Activated CD4-positive, alpha-beta memory T cell treated with anti-CD3 and anti-CD28 coated beads for 36 hours (primary cell): ENCODE measurements at regions not wholly inside any gene's neighbourhood (a gene's known extent, or its start where the extent isn't known, plus 50 kb on each side); places are given as distances from the start of the nearest gene placed in this dataset.
"Not testable (repeated sequence)": the region's sequence is repeated elsewhere in the genome, so short reads cannot be mapped to it uniquely, and the experiment has no call there.

Experiments used
- CTCF ChIA-PET: fragments of 350-600 bp; sonication (Branson Sonifier 250); formaldehyde crosslinking; loops from one replicate; lab custom pipeline; 2021; ENCODE audit warnings: antibody characterized with exemption, inconsistent platforms; lab: Charles Lee
- POLR2A ChIA-PET: fragments of 350-600 bp; sonication (Branson Sonifier 250); formaldehyde crosslinking; loops from one replicate; lab custom pipeline; 2021; ENCODE audit warnings: antibody characterized with exemption; lab: Charles Lee
- DNase-seq: peaks from one replicate; pipeline ENCODE4 v3.0.0-alpha.2; 2020
- H3K27ac Mint-ChIP-seq: one replicate; pipeline ENCODE4 v1.8.0; 2021; ENCODE audit warnings: mixed read lengths
- H3K27me3 Mint-ChIP-seq: one replicate; pipeline ENCODE4 v1.8.0; 2021; ENCODE audit warnings: mixed read lengths
- H3K36me3 Mint-ChIP-seq: one replicate; pipeline ENCODE4 v1.8.0; 2021; ENCODE audit warnings: mixed read lengths
- H3K4me1 Mint-ChIP-seq: one replicate; pipeline ENCODE4 v1.8.0; 2021; ENCODE audit warnings: low read depth, mixed read lengths
- H3K4me3 Mint-ChIP-seq: one replicate; pipeline ENCODE4 v1.8.0; 2021; ENCODE audit warnings: mild to moderate bottlenecking, mixed read lengths
- H3K9me3 Mint-ChIP-seq: one replicate; pipeline ENCODE4 v1.8.0; 2021; ENCODE audit warnings: mixed read lengths
- intact Hi-C: fragments of 100-400 bp; cut with micrococcal nuclease; formaldehyde crosslinking; loops from one replicate; pipeline ENCODE4 v1.15.1; 2023

DNA sequence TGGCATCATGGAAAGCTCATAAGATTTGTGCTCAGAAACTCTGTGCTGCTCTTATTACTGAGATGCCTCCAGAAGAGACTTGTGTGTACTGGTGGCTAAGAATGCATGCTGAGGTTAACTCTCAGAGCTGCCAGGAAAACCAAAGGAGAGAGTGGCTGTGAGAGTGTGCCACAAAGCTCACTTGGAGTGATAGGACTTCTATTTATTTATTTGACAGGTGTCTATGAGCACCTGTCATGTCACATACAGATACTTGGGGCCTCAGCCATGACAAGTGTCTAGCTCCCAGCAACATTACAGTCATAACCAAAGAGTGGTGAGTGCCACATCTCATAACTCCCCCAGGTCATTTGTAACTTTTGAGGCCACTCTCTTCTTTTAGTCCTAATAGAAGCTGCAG lies 72.2 kb upstream of the ZNG1B start:
- H3K27ac Mint-ChIP-seq, H3K36me3 Mint-ChIP-seq, H3K9me3 Mint-ChIP-seq, intact Hi-C loops, POLR2A ChIA-PET, DNase-seq, H3K4me3 Mint-ChIP-seq, H3K4me1 Mint-ChIP-seq, H3K27me3 Mint-ChIP-seq: not testable (repeated sequence)
- CTCF ChIA-PET = interaction anchor here (0.6 to 1.5 kb wide), 7 partner anchors 12 to 289 kb away, joined by 3 to 6 read pairs (median 3); no protein-coding TSS in a partner anchor

DNA sequence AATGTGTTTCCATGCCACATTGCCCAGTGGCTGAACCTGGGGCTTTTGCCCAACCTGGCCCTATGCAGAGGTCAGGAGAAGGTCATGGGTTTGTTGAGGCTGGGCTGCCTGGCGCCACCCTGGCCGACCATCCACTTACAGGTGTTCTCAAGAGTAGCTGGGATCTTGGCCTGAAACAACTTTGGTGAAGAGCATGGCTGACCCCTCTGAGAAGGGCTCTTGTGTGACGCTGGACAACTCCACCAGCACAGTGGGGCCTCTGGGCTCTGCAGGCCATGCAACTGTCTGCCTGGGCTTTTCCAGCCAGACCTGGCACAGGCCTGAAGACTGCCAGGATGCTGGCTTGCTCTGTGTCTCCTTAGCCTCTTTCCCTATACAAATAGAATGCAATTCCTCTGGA lies 76.4 kb upstream of the ZNG1B start:
- no peak overlapping the region for H3K27ac Mint-ChIP-seq
- POLR2A ChIA-PET = no interaction called here
- peaks cover 21% of the 10 kb centered on the region for H3K4me1 Mint-ChIP-seq
- H3K9me3 Mint-ChIP-seq = no peaks in the 10 kb centered on the region
- DNase-seq = no peak
- CTCF ChIA-PET = interaction anchor here (0.7 to 1.3 kb wide), 2 partner anchors 29 to 111 kb away, joined by 3 read pairs; no protein-coding TSS in a partner anchor
- no peaks in the 10 kb centered on the region for H3K27me3 Mint-ChIP-seq
- intact Hi-C loops = no loop called here
- H3K36me3 Mint-ChIP-seq = no peaks in the 10 kb centered on the region
- no peak overlapping the region for H3K4me3 Mint-ChIP-seq

DNA sequence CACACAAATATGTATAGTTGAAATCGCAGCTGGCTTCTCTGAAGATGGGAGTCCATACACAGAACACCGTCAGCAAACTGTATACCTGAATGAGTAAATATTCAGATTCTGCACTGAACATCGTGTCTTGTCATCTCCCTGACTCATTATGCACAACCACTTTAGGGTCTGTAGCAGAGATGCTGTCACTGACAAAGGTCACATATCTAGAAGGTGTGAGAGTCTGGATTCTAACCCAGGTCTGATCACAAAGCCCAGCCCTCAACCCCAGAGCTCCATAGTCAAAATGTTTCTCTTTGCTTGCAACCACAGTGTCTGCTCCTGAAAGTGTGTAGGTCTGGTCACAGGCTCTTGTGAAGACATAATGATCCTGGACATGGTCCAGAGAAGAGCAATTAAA lies 78.3 kb upstream of the PAX8 start:
- intact Hi-C loops = no loop called here
- Mint-ChIP-seq H3K27ac (no peak overlapping the region), H3K27me3 (peaks cover 6% of the 10 kb centered on the region), H3K36me3 (no peaks in the 10 kb centered on the region), H3K9me3 (no peaks in the 10 kb centered on the region), H3K4me1 (peaks cover 21% of the 10 kb centered on the region), H3K4me3 (no peak overlapping the region)
- CTCF ChIA-PET = no interaction called here
- DNase-seq = peak; percentile 24
- POLR2A ChIA-PET = no interaction called here

DNA sequence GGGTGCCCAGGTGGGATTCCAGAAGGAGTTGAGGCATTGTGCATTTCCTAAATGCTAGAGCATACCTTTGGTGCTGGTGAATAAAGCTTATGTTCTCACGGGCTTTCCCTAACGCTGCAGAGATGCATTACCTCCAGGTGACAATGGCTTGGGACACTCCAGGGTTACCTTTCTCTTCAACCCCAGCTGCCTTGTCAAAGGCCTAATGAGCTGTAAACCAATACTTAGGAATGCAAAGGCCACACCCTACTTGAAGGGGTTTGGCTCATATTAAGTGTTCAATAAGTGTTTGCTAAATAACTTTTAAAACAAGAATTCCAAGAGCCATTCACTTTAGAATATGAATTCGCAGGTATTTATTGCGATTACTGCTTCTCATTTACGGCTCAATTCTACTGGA lies 77.6 kb upstream of the PAX8 start:
- CTCF ChIA-PET = interaction anchor here (0.8 kb wide), 1 partner anchor 276 kb away, joined by 3 read pairs; no protein-coding TSS in a partner anchor
- peaks cover 21% of the 10 kb centered on the region for H3K4me1 Mint-ChIP-seq
- DNase-seq, H3K4me3 Mint-ChIP-seq, H3K36me3 Mint-ChIP-seq, H3K27ac Mint-ChIP-seq, H3K9me3 Mint-ChIP-seq, intact Hi-C loops: not testable (repeated sequence)
- POLR2A ChIA-PET = interaction anchor here (0.6 kb wide), 1 partner anchor 16 kb away, joined by 3 read pairs; no protein-coding TSS in a partner anchor
- H3K27me3 Mint-ChIP-seq = peaks cover 10% of the 10 kb centered on the region

DNA sequence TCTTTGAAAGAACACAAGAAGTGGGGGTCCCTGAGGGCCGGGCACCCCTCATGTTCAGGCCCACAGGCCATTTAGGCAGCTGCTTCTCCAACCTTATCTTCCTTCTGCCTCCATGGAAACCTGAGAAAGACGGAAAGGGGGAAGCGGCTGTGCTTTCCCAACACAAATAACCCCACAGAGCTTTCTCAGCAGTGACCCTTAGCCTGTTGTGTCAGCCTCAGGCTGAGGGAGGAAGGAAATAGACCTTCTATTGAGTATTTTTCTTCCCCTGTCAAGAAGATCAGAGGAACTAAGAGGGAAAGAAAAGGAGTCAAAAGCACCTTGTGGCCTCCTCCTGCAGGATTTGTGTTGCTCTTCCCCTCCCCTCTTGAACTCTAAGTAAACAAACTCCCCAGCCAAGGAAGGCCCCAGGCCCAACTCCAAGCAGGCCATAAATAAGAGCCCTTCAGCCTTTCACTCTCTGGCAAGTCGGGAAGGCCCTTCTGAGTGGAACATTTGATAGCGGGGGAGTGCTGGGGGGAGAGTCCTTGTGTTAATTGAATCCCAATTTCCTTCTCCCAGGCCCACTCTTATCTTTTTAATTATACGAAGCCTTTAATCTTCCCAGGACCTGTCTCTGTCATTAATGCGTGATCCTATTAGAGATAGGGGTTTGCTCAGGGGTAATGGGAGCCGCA lies 76.8 kb upstream of the PAX8 start:
- DNase-seq, intact Hi-C loops, H3K36me3 Mint-ChIP-seq, POLR2A ChIA-PET, H3K27ac Mint-ChIP-seq, H3K9me3 Mint-ChIP-seq, H3K4me3 Mint-ChIP-seq: not testable (repeated sequence)
- CTCF ChIA-PET = interaction anchor here (0.8 kb wide), 1 partner anchor 275 kb away, joined by 3 read pairs; no protein-coding TSS in a partner anchor
- Mint-ChIP-seq H3K27me3 (peaks cover 10% of the 10 kb centered on the region), H3K4me1 (peaks cover 18% of the 10 kb centered on the region)

DNA sequence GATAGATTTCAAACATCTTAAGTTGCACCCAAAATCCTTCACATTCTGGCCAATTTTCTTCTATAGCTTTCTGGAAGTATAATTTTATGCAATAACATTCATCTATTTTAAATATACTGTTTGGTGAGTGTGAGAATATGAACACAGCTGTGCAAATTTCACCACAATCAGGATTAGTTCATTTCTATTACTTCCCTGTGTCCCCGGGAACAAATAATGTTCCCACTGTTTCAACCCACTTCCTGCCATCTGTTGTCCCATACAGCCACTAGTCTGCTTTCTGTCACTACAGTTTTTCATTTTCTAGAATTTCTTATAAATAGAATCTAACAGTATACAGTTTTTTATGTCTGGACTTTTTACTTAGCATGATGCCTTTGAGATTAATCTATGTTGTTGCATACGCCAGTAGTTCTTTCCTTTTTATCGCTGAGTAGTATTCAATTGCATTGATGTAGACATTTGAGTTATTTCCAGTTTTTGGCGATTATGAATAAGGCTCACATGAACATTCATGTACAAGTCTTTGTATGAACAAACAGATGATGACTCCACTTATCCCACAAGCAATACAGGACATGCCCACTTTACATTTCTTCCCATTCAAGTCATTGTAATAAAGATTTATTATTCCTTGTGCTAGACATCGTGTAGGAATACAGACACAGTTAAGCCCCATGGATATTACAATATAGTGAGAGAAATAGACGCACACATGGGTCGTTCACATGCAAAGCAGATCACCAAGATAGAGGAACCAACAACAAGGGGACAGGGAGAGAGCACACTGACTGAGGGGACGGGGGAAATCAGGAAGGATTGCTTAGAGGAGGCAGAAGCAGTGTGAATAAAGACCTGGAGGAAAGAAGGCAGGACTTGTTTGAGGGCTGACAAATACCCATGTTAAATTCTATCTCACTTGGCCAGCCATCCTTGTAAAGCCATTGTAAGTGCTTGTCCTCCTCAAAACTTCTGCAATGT lies 72.9 kb upstream of the PAX8 start:
- no peaks in the 10 kb centered on the region for H3K9me3 Mint-ChIP-seq
- intact Hi-C loops = no loop called here
- ChIA-PET CTCF (no interaction called here), POLR2A (no interaction called here)
- H3K4me3 Mint-ChIP-seq = no peak overlapping the region
- H3K36me3 Mint-ChIP-seq = no peaks in the 10 kb centered on the region
- peaks cover 10% of the 10 kb centered on the region for H3K27me3 Mint-ChIP-seq
- DNase-seq = no peak
- no peaks in the 10 kb centered on the region for H3K4me1 Mint-ChIP-seq
- H3K27ac Mint-ChIP-seq = no peak overlapping the region

DNA sequence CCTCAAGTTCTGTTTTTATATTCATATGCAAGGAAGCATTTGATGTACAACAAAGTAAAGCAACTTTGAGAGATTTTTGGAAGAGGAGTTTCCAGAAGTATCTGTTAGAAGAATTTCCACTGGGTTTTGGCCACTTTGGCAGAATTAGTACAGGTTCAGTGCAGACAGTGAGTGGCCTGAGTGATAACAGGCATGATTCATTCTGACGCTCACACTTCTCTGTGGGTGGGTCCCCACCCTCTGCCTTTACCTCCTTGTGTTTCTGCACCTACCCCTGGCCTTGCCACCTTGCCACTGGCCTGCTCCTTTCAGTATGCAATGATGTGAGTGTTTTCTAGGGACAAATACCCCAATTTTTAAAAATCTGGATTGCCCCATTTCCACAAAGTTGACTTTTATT lies 65.1 kb upstream of the PAX8 start:
- peaks cover 21% of the 10 kb centered on the region for H3K27me3 Mint-ChIP-seq
- intact Hi-C loops, H3K4me3 Mint-ChIP-seq, H3K36me3 Mint-ChIP-seq, CTCF ChIA-PET, POLR2A ChIA-PET, H3K4me1 Mint-ChIP-seq, H3K27ac Mint-ChIP-seq, DNase-seq, H3K9me3 Mint-ChIP-seq: not testable (repeated sequence)

DNA sequence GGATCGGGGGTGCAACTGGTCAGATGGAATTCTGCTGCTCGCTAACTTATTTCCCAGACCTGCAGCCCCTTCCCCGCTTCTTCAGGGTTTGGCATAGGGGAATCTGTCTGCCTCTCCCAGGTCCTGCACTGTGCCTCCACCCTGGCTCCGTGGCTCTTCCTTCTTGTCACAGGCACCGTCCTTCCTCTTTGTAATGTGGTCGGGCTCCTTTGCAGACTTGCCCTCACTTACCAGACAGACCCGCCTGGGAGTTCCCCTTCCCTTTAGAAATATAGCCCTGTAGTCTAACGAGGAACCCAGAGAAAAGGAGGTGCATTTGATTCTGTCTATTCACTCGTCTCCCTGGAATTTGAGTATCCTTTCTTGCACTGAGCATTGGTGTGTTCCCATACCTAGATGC lies 63.9 kb upstream of the PAX8 start:
- intact Hi-C loops = no loop called here
- no peaks in the 10 kb centered on the region for H3K9me3 Mint-ChIP-seq
- H3K36me3 Mint-ChIP-seq = no peaks in the 10 kb centered on the region

DNA sequence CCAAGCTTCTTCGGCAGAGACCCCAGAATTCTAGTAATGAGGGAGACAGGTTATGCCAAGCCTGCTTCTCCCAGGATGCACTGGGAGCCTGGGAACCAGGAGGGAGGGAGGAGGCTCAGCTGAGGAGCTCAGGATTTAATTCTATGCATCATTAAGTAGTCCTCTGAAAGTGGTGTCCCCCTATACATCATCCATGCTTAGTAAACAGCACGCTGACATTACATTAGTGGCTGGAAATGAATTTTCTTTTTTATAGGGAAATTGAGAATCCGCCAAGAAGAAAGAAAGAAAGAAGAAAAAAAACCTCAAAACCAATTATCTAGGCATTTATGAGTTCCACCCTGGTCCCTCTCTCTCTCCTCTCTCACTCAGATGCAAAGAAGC lies 63.1 kb upstream of the PAX8 start:
- H3K36me3 Mint-ChIP-seq, POLR2A ChIA-PET, DNase-seq, CTCF ChIA-PET, H3K9me3 Mint-ChIP-seq, H3K4me1 Mint-ChIP-seq, intact Hi-C loops, H3K4me3 Mint-ChIP-seq, H3K27ac Mint-ChIP-seq: not testable (repeated sequence)
- H3K27me3 Mint-ChIP-seq = peaks cover 21% of the 10 kb centered on the region

More for the DNA sequence above, 63.9 kb upstream of the PAX8 start:
- Mint-ChIP-seq H3K27ac (no peak overlapping the region), H3K4me3 (no peak overlapping the region), H3K27me3 (peaks cover 21% of the 10 kb centered on the region), H3K4me1 (peaks cover 4% of the 10 kb centered on the region)
- ChIA-PET CTCF (no interaction called here), POLR2A (no interaction called here)
- DNase-seq = no peak

DNA sequence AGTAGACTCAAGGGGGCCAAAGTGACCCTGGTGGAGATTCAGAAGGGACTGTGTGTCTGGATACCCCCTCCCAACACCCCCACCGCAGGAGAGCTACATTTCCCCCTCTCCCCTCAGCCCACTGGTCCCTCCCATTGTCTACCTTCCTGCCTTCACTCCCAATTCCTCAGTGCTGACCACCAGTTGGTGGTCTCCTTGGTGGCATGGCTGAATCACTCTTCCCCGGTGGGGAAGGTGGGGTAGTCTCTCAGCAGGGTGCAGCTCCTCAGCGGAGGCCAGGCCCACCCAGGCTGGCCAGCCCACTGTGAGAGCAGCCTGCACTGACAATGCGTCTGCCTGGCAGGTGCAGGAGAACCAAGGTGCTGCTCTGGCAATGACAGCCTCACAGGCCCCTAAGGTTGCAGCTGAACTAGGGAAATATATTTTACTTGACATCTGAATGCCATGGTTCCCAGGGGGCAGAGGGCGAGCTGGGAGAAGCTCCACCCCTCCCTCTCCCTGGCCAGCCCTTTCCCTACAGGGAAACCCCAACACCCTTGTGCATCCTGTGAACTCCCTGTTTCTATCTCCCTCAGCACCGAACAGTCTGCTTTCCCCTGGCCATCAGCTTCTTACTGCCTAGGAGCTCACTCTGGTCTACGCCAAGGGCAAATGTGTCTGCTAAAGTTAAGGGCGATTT lies 62.6 kb upstream of the PAX8 start:
- POLR2A ChIA-PET = no interaction called here
- intact Hi-C loops = no loop called here
- Mint-ChIP-seq H3K9me3 (no peaks in the 10 kb centered on the region), H3K4me3 (no peak overlapping the region), H3K27ac (no peak overlapping the region), H3K4me1 (peaks cover 4% of the 10 kb centered on the region), H3K27me3 (peaks cover 21% of the 10 kb centered on the region), H3K36me3 (no peaks in the 10 kb centered on the region)
- no peak for DNase-seq
- CTCF ChIA-PET = no interaction called here

DNA sequence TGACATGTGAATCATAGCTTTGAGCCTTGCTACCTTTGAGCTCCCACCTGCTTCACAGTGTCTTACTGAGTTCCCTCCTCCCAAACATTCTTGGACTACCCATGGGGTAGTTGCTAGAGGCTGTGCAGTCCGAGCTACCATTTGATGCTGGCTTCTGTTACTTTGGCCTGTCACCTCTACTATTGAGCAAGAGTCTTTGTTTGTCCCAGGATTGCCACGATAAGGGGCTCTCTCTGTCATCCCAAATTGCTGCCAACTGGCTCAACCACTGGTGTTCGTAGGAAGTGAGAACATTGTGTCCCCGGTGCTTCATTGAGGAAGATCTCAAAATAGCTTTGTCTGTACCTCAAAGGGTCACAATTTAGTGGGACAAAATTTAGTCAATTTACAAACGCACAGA lies 59.1 kb upstream of the PAX8 start:
- intact Hi-C loops = no loop called here
- H3K27me3 Mint-ChIP-seq = peaks cover 9% of the 10 kb centered on the region
- H3K36me3 Mint-ChIP-seq = no peaks in the 10 kb centered on the region
- ChIA-PET CTCF (no interaction called here), POLR2A (no interaction called here)
- H3K27ac Mint-ChIP-seq = no peak overlapping the region
- no peaks in the 10 kb centered on the region for H3K9me3 Mint-ChIP-seq
- DNase-seq = no peak
- H3K4me3 Mint-ChIP-seq = no peak overlapping the region
- peaks cover 3% of the 10 kb centered on the region for H3K4me1 Mint-ChIP-seq

DNA sequence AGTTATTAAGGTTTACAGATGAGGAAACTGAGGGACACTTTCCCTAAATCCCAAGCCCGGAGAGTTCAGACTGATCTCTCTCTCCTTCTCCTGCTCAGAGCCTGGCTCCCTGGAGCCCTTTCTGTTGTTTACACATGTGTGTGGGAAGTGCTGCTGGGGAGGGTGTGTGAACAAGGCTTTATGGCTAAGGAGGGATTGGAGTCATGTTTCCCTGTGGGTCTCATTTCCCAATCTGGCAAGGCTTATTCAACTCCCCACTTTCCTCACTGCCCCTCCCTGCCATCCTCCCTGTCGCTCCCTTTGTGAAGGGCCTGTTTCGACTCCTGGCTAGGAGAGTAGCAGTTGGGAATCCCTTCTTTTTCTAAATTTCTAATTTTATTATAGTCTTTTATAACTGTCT lies 57.3 kb upstream of the PAX8 start:
- H3K27ac Mint-ChIP-seq, DNase-seq, POLR2A ChIA-PET, H3K4me3 Mint-ChIP-seq, H3K36me3 Mint-ChIP-seq, H3K4me1 Mint-ChIP-seq, intact Hi-C loops, CTCF ChIA-PET, H3K27me3 Mint-ChIP-seq, H3K9me3 Mint-ChIP-seq: not testable (repeated sequence)
